ENCODE measurements at regions not wholly inside any gene's neighbourhood (a gene's known extent, or its start where the extent isn't known, plus 50 kb on each side); places are given as distances from the start of the nearest gene placed in this dataset.
"Not testable (repeated sequence)": the region's sequence is repeated elsewhere in the genome, so short reads cannot be mapped to it uniquely, and the experiment has no call there.

DNA sequence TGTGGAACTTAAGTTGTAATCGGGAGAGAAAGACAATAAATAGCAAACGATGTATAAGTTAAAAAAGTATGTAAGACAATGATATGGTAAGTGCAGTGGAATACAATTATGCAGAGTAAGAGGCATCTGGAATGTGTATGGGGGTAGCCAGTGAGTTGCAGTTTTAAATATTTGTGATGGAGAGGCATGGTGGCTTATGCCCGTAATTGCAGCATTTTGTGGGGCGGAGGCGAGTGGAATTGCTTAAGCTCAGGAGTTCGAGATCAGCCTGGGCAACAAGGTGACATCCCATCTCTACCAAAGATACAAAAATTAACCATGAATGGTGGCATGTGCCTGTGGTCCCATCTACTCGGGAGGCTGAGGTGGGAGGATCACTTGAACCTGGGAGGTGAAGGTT, 52.5 kb upstream of the WDFY3 start:
- DNase-seq, result no peak

DNA sequence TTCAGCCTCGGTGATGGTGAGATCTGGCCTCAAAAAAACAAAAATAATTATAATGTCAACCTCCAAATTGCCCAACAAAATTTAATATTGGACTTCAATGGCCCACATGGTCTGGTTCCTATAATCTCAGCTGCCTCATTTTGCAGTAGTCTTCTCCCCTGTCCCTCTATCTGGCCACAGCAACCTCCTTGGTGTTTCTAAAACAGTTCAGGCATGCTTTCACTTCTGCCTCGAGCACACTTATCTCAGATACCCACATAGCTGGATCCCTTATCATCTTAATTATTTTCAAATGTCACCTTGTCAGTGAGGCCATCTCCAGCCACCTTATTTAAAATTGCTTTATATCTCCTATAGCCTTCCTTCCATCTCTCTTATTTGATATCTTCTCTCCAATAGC, 52.9 kb upstream of the WDFY3 start:
- no peak for DNase-seq

DNA sequence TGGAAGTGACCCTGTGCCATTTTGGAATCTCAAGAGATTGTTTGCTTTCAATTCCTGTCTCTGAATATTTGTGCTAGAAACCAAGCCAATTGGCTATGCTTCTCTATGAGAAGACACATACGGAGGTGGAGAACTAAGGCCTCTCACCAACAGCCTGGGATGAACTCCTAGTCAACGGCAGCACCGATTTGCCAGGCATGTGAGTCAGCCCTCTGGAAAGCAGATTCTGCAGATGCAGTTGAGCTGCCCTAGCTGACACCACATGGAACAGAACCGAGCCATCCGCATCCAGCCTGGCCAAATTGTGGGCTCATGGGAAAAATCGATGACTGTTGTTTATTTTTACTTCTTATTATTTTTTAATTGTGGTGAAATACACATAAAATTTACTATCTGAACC, 58.2 kb upstream of the WDFY3 start:
- no peak for DNase-seq

DNA sequence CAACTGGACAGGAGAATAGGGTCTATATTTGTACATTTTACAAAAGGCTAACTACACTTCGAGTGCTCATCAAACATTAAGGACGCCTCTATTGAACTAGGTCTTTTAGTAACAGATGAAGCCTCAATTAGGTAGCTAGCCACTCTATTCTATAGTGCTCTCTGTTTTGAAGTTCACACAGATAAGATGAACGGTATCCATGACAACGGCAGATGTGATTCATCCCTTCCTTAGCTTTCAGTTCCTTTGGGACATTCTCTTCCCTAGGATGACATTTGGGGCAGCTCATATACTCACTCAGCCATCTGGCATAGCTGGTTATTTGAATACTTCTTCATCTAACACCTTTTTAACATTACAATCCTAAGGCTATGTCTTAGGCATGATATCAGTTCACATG, 62.4 kb upstream of the WDFY3 start:
- DNase-seq, result no peak

DNA sequence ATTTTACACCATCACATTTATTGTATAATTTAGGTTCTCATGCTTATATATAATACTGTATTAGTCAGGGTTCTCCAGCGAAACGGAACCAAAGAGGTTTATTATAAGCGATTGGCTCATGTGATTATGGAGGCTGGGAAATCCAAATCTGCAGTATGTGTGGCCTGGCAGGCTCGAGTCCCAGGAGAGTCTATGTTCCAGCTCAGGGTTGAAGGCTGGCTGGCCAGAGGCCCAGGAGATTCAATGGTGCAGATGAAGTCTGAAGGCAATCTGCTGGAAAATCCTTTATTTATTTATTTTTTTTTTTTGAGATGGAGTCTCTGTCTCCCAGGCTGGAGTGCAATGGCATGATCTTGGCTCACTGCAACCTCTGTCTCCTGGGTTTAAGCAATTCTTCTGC, 63.0 kb upstream of the WDFY3 start:
- no peak for DNase-seq

DNA sequence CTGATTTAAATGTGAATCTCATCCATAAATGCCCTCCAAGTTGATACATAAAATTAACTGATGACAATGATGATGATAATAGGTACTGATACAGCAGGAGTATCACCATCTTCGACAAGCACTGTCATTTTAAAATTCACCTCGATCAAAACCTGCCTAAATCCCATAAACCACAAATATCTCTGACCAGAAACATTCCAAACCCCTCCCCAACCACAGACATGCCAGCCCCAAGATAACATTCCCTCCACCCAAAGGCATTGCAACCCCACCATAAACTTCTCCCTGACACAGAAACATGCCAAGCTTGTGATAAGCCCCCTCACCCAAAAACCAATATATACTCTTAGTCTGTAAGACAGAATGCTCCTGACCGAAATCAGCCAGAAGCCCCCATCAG, 63.7 kb upstream of the WDFY3 start:
- DNase-seq, result no peak

DNA sequence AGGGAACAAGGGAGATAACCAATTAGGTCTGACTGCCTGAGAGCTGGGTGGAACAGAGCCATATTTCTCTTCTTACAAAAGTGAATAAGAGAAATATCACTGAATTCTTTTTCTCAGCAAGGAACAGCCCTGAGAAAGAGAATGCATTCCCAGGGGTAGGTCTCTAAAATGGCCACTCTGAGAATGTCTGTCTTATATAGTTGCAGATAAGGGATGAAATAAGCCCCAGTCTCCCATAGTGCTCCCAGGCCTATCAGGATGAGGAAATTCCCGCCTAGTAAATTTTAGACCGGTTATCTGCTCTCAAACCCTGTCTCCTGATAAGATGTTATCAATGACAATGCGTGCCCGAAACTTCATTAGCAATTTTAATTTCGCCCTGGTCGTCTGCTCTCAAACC, 67.3 kb upstream of the WDFY3 start:
- not testable (repeated sequence) for DNase-seq

DNA sequence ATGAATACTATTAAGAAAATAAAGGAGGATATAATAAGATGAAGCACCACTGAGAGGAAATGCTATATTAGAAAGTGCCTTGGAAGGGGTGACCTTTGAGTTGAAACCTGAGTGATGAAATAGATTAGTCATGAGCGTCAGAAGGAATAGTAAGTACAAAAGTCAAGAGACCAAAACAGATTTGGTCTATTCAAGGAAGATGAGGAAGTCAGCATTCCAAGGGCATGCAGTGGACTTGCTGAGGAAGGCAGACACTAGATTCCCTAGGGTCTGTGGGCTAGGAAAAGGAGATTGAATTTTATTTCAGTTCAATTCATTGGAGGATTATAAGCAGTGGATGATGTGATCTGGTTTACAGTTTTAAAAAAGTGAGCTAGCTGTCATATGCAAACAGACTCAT, 73.0 kb upstream of the WDFY3 start:
- DNase-seq, result no peak

DNA sequence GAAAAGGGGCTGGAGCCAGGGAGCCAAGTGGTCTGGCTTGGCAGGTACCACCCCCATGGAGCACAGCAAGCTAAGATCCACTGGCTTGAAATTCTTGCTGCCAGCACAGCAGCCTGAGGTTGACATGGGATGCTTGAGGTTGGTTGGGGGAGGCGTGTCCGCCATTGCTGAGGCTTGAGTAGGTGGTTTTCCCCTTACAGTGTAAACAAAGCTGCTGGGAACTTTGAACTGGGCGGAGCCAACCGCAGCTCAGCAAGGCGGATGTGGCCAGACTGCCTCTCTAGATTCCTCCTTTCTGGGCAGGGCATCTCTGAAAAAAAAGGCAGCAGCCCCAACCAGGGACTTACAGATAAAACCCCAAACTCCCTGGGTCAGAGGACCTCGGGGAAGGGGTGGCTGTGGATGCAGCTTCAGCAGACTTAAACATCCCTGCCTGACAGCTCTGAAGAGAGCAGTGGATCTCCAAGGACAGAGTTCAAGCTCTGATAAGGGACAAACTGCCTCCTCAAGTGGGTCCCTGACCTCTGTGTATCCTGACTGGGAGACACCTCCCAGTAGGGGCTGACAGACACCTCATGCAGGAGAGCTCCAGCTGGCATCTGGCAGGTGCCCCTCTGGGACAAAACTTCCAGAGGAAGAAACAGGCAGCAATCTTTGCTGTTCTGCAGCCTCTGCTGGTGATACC, 77.5 kb upstream of the WDFY3 start:
- DNase-seq, result not testable (repeated sequence)

DNA sequence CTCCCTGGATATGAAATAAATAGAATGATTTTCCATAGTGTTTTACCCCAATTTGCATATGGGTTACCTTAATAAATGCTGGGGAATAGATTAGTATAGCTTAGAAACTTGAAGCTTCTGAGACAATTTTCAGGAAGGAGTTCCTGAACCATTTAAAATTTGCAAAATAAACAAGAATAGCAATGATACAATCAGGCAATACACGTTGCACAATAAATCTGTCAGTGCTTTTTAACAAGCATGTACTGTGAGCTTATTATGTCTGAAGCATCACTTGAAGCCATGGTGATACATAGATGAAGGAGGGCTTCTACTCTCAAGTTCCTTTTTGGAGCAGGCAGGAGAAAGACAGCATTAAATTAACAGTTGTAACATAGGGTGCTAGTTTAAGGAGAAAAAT, 84.2 kb upstream of the WDFY3 start:
- DNase-seq, result no peak

DNA sequence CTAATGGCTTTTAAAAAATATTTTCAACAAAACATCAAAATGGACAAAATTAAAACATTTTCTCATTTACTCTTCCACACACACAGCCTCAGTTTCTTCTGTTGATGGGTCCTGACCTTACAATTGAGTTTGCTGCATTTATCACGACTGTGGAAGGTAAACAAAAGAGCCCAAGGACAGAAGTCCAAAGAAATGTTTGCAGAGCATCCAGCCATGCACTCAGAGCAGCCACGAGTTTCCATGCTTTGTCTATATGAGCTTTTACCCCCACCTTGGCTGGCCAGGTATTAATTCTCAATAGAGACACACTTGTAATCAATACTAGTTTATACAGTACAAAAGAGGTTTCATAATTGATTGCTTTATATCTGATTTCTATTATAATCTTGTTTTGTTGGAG, 85.0 kb upstream of the WDFY3 start:
- DNase-seq, result no peak

DNA sequence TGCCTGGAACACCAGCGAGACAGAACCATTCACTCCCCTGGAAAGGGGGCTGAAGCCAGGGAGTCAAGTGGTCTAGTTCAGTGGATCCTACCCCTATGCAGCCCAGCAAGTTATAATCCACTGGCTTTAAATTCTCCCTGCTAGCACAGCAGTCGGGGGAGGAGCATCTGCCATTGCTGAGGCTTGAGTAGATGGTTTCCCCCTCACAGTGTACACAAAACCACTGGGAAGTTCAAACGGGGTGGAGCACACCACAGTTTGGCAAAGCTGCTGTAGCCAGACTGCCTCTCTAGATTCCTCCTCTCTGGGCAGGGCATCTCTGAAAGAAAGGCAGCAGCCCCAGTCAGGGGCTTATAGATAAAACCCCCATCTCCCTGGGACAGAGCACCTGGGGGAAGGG, 88.4 kb upstream of the WDFY3 start:
- DNase-seq, result not testable (repeated sequence)

DNA sequence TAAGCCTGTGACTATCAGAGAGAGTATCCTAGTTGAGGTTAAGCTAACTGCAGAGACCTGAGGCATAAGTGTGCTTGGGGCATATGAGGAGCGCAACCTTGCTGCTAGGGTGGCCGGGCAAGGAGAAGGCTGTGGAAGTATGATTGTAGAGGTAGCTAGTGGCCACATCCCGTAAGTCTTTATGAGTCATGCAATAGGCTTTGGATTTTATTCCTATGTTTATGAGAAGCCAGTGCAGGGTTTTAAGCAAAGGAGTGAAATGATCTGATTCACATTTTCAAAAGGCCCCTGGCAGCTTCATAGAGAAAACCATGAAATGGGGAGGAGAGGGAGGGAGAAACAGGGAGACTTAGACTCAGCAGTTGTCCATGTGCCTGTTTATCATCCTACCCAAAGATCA, 92.1 kb upstream of the WDFY3 start:
- DNase-seq, result no peak

DNA sequence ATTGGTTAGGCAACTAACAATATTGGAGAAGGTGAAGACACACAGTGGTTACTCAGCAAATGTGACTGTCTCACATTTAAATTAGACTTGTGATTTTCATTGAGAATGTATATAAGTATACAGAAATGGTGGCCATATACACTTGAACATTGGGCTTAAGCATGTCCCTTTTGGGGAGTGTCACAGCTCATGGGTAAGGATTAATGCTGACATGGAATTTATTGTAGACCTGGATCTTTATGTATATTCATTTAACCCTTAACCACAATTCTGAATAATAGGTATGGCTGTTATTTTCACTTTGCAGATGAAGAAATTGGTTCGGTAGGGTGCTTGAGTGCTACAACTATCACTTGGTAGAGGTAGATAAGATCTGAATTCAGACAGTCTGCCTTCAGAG, 95.5 kb upstream of the WDFY3 start:
- DNase-seq, result no peak

DNA sequence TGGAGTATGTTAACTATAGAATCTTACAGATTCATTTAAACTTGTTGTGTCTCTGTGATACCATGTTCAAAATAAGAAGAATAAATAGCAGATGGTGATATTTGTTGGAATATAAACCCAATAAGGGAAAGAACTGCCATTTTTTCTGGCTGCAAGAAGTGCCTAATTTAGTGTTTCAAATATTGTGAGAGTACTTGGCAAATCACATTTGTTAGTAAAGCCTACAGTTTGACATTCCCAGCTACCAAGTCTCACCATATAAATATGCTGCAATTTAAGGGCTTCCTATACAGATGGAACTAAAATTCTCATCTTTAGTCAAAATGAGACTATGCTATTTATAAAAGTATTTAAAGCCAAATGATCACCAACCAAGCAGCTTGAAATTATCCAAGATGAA, 96.0 kb upstream of the WDFY3 start:
- DNase-seq, result no peak

DNA sequence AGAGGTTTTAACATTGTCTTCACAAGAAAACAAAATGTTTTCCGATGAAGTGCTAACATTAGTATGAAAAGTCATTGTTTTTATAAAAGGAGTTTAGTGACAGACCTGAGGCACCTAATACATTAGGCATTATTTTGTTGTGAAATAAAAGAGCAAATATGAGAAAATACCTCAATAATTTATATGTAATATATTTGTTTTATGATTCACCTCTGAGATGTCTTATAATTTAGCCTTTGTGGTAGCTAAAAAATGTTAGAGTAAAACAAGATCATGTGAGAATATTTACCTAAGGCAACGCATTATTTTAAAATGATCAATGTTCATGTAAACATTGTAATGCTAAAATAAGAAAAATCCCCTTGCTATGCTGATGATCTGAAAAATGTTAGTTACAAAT, 100.9 kb upstream of the WDFY3 start:
- no peak for DNase-seq

DNA sequence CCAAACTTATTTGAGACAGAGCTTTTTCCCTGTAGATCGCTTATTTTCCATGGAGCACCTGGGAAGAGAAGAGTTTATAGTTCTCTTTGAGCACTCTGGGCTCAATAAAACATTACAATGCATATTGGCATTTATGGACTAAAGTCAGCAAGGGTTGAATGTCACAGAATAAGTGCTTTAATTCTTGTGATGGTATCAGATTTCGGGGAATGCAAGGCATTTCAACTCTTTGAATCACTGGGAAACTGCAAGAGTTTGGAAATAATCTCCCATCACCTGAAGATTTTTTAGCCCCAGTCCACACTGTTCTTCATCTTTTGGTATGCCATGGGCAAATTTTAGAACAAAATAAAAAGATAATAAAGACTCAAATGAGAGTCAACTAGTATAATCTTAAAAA, 111.5 kb upstream of the WDFY3 start:
- DNase-seq, result no peak

DNA sequence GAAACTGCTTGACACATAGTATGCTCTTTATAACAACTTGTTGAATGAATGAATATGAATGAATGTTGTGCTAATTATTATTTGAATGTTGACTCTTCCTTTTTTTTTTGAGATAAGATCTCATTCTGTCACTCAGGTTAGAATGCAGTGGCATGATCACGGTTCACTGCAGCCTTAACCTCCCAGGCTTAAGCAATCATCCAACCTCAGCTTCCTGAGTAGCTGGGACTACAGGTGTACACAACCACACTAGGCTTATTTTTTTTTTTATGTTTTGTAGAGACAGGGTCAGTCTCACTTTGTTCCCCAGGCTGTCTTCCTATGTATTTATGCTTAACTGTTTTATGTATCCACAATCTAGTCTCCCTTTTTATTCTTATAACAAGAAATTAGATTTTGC, 114.7 kb upstream of the WDFY3 start:
- DNase-seq, result no peak

DNA sequence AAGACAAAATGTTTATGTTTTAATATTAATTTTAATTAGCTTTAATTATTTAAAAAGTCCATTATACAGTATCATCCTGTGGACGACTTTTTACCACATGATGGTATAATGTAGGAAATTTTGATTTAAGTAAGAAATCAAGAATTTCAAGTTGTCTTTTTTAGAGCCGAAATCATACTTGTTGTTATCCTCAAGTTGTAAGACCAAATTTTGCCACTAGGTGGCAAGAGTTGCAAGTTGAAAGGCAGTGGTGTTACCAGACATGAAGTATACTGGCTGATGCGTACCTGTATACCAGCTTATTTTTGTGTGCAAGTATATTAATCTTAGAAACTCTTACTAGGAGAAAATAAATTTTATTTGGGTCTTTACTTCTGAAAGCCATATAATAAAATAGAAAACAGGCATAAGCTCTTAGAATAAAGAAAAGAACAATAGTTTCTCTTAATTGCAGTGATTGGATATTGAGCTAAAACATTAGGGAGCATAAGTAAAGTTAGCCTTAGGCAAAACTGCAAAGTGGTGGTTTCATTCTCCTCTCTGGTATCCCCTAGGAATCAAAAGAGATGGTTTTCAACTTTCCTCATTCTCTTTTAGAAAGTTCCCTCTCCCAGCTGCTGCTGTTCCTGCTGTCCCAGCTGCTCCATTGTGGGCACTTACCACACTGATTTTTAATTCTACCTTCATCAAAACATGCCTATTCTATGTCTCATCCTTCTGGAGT, 118.0 kb upstream of the WDFY3 start:
- DNase-seq, result peak; percentile 26

DNA sequence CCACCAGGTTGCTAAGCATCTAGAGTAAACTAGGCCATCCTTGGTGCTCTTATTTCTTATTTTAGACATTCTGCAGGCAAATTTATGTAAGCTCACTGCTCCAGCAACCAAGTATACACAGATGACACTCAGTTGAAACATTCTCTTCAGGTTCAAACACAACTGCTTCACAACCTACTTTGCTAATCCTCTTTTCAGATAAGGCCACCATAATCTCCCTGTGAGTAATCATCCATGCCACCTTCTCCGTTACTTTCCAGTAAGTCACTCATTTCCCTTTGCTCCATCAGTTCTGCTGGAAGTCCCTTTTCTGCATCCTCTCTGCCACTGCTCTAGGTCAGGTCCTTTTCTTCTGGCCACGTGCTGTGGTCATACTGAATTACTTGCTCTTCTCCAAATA, 120.2 kb upstream of the WDFY3 start:
- no peak for DNase-seq

DNA sequence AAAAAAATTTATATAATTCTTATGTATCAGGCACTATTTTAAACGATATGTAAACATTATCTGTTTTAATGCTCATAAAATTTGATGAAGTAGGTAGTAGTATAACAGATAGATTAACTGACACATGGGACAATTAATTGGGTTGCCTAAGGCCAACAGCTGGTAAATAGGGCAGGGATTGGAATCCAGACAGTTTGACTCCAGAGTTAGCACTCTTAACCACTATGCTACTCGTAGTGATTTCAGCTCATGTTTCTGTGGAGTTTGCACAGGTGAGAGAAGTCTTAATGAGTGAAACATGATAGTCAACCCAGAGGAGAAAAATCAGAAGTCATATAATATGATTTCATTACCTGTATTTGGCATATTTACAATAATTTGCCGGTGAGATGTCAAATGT, 126.0 kb upstream of the WDFY3 start:
- DNase-seq, result no peak

DNA sequence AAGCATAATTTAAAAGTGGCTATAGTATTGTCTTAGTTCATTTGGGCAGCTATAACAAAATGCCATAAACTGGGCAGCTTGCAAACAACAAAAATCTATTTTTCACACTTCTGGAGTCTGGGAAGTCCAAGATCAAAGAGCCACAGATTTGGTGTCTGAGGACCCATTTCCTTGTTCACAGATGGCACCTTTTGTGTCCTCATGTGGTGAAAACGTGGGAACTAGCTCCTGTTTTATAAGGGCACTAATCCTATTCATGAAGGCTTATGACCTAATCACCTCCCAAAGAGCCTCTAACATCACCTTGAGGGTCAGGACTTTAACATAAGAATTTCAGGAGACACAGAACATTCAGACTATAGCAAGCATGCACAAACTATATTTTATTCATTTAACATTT, 126.5 kb upstream of the WDFY3 start:
- no peak for DNase-seq

DNA sequence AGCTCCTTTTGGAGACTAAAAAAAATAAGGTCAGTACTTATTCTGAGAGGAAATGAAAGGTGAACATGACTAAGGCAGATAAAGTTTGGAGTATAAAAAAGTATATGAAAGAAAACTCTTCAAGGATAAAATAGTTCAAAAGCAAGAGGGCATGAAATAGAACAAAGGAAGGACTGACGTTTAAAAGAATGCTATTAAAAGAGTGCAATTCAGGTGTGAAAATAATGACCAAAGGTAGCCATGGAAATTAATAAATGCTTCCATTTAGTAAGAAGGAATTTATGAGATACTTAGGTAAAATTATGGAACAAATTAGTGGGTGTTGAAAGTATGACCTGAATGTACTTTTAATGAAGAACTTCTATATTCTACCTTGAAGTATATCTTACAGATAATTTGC, 128.2 kb upstream of the WDFY3 start:
- DNase-seq, result no peak

DNA sequence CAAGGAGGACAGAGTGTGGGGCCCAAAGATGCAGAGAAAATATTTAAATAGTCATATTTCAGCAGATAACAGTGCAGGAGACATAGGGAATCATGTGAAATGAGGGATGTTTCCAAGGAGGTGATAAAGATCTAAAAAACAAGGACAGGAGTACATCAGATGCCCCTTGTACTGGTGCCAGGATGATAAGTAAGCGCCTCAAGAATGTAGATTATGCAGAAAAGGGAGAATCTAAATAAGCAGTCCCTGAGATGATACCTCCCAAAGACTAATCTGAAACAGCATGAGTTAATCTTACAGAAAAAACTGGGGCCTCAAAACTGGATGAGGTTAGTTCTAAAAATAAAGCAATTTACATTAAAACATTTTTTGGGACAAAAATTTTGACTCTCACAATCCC, 136.1 kb upstream of the WDFY3 start:
- DNase-seq, result no peak

DNA sequence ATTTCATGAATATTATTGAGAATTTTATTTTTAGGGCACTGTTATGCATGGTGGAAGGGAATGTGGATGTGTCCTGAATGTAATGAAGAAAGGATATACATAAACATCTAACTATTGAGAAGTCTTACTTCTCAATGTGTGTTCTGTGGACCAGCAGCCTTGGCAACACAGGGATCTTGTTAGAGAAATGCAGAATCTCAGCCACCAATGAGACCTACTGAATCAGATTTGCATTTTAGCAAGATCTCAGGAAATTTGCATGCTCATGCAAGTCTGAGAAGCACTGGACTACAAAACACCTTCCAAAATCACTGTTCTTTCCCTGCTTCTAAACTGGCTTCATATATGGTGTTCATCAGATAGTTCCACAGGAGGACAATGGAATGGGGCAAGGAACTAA, 139.7 kb upstream of the WDFY3 start:
- no peak for DNase-seq

Data from AML-193 (cell line).